ENCODE measurements at regions not wholly inside any gene's neighbourhood (a gene's known extent, or its start where the extent isn't known, plus 50 kb on each side); places are given as distances from the start of the nearest gene placed in this dataset.

- CTCF ChIA-PET, result no interaction called here
- Histone ChIP-seq H3K4me3 (ENCODE audit: low read depth, low read length, poor library complexity, severe bottlenecking) (no peak overlapping the region), H3K4me1 (ENCODE audit: insufficient read depth, low read length, poor library complexity, severe bottlenecking) (peaks cover 9% of the 10 kb centered on the region), H3K36me3 (ENCODE audit: insufficient read depth, low read length, poor library complexity, severe bottlenecking) (no peaks in the 10 kb centered on the region), H3K27ac (ENCODE audit: low read depth, low read length, poor library complexity, severe bottlenecking) (no peak overlapping the region), H3K27me3 (replicated peaks; ENCODE audit: insufficient read depth, low read depth, low read length, poor library complexity) (no peaks in the 10 kb centered on the region), H3K9me3 (ENCODE audit: low read depth, low read length, poor library complexity, severe bottlenecking) (no peaks in the 10 kb centered on the region)
- TF ChIP-seq EZH2 (IDR thresholded peaks at IDR 0.05; ENCODE audit: borderline replicate concordance, low read depth, low read length, poor library complexity, severe bottlenecking), result no peak
- no peak for TF ChIP-seq CTCF (conservative IDR thresholded peaks at IDR 0.05; ENCODE audit: low read depth, low read length)
- no TSS peak for BruUV-seq (replicated peaks)
- no peak for DNase-seq (ENCODE audit: low spot score)
- intact Hi-C loops (cut with micrococcal nuclease; ENCODE audit: unreplicated experiment), result no loop called here
- POLR2A ChIA-PET (ENCODE audit: low non-redundant PET), result no interaction called here
Observed at GRCh38 chr14:55746558-55746957, 166.6 kb downstream of the KTN1 start.

GRCh38 chr14:55747186-55747585 is 167.2 kb downstream of the KTN1 start:
- ChIA-PET CTCF (no interaction called here), POLR2A (ENCODE audit: low non-redundant PET) (no interaction called here)
- no peak overlapping the region for H3K27ac ChIP-seq (ENCODE audit: low read depth, low read length, poor library complexity, severe bottlenecking)
- TF ChIP-seq CTCF (conservative IDR thresholded peaks at IDR 0.05; ENCODE audit: low read depth, low read length) (no peak), EZH2 (IDR thresholded peaks at IDR 0.05; ENCODE audit: borderline replicate concordance, low read depth, low read length, poor library complexity, severe bottlenecking) (no peak)
- no peak overlapping the region for H3K4me3 ChIP-seq (ENCODE audit: low read depth, low read length, poor library complexity, severe bottlenecking)
- no peaks in the 10 kb centered on the region for H3K27me3 ChIP-seq (replicated peaks; ENCODE audit: insufficient read depth, low read depth, low read length, poor library complexity)
- intact Hi-C loops (cut with micrococcal nuclease; ENCODE audit: unreplicated experiment), result no loop called here
- BruUV-seq (replicated peaks), result no TSS peak
- H3K4me1 ChIP-seq (ENCODE audit: insufficient read depth, low read length, poor library complexity, severe bottlenecking), result peaks cover 9% of the 10 kb centered on the region
- H3K36me3 ChIP-seq (ENCODE audit: insufficient read depth, low read length, poor library complexity, severe bottlenecking), result no peaks in the 10 kb centered on the region
- DNase-seq (ENCODE audit: low spot score), result no peak
- no peaks in the 10 kb centered on the region for H3K9me3 ChIP-seq (ENCODE audit: low read depth, low read length, poor library complexity, severe bottlenecking)

GRCh38 chr14:55749201-55749812 is 169.3 kb downstream of the KTN1 start:
- intact Hi-C loops (cut with micrococcal nuclease; ENCODE audit: unreplicated experiment), result no loop called here
- no peaks in the 10 kb centered on the region for H3K9me3 ChIP-seq (ENCODE audit: low read depth, low read length, poor library complexity, severe bottlenecking)
- TF ChIP-seq CTCF (conservative IDR thresholded peaks at IDR 0.05; ENCODE audit: low read depth, low read length) (no peak), EZH2 (IDR thresholded peaks at IDR 0.05; ENCODE audit: borderline replicate concordance, low read depth, low read length, poor library complexity, severe bottlenecking) (no peak)
- ChIA-PET POLR2A (ENCODE audit: low non-redundant PET) (no interaction called here), CTCF (no interaction called here)
- no peak overlapping the region for H3K4me3 ChIP-seq (ENCODE audit: low read depth, low read length, poor library complexity, severe bottlenecking)
- DNase-seq (ENCODE audit: low spot score), result peak; percentile 62
- no TSS peak for BruUV-seq (replicated peaks)
- no peak overlapping the region for H3K27ac ChIP-seq (ENCODE audit: low read depth, low read length, poor library complexity, severe bottlenecking)
- no peaks in the 10 kb centered on the region for H3K27me3 ChIP-seq (replicated peaks; ENCODE audit: insufficient read depth, low read depth, low read length, poor library complexity)
- H3K4me1 ChIP-seq (ENCODE audit: insufficient read depth, low read length, poor library complexity, severe bottlenecking), result peaks cover 23% of the 10 kb centered on the region
- no peaks in the 10 kb centered on the region for H3K36me3 ChIP-seq (ENCODE audit: insufficient read depth, low read length, poor library complexity, severe bottlenecking)
